GM06990 (cell line): ENCODE measurements at regions not wholly inside any gene's neighbourhood (a gene's known extent, or its start where the extent isn't known, plus 50 kb on each side); places are given as distances from the start of the nearest gene placed in this dataset.
A peak's percentile ranks its signal among the peaks of the same experiment; 100 is the strongest.

ENCODE experiments used
- DNase-seq: peaks from one replicate; pipeline ENCODE4 v3.0.0-alpha.2; 2011; ENCODE audit not compliant: insufficient read length; ENCODE audit errors: extremely low read depth
- H3K27me3 ChIP-seq: replicated peaks from 2 replicates; pipeline ENCODE4 v1.6.0; 2011; ENCODE audit warnings: low read length; ENCODE audit not compliant: control insufficient read depth, insufficient read depth
- H3K36me3 ChIP-seq: 2 replicates; pipeline ENCODE4 v1.5.1; 2011; ENCODE audit warnings: low read length; ENCODE audit not compliant: control insufficient read depth, insufficient read depth
- H3K4me3 ChIP-seq: replicated peaks from 2 replicates; pipeline ENCODE4 v1.5.1; 2011; ENCODE audit warnings: low read depth, mild to moderate bottlenecking, control low read depth, low read length
- CTCF ChIP-seq: IDR thresholded peaks from 2 replicates; pipeline ENCODE4 v1.5.1; 2011; ENCODE audit warnings: low read length, control low read depth, mild to moderate bottlenecking, inconsistent platforms; ENCODE audit not compliant: insufficient read depth, poor library complexity, severe bottlenecking

GRCh38 chrX:39682778-39683177, 415.0 kb downstream of the BCOR start:
- no peaks in the 10 kb centered on the region for H3K27me3 ChIP-seq
- no peak overlapping the region for H3K4me3 ChIP-seq
- no peaks in the 10 kb centered on the region for H3K36me3 ChIP-seq
- TF ChIP-seq CTCF: no peak
- no peak for DNase-seq

- Histone ChIP-seq H3K27me3 (peaks cover 5% of the 10 kb centered on the region; the same call in 1 of the 2 replicates), H3K4me3 (no peak overlapping the region; the same call in 1 of the 2 replicates), H3K36me3 (no peaks in the 10 kb centered on the region)
- no peak for DNase-seq
- no peak for TF ChIP-seq CTCF
Measured at GRCh38 chrX:39688219-39688575, 409.6 kb downstream of the BCOR start.

GRCh38 chrX:39688576-39689375, 409.0 kb downstream of the BCOR start:
- no peak for TF ChIP-seq CTCF
- Histone ChIP-seq H3K4me3 (peak overlapping the region; percentile 5), H3K36me3 (no peaks in the 10 kb centered on the region), H3K27me3 (peaks cover 5% of the 10 kb centered on the region; the same call in 1 of the 2 replicates)
- no peak for DNase-seq

GRCh38 chrX:39689376-39690104, 408.2 kb downstream of the BCOR start:
- no peak for TF ChIP-seq CTCF
- Histone ChIP-seq H3K36me3 (no peaks in the 10 kb centered on the region), H3K4me3 (no peak overlapping the region), H3K27me3 (peaks cover 5% of the 10 kb centered on the region; the same call in 1 of the 2 replicates)
- no peak for DNase-seq

- TF ChIP-seq CTCF: no peak
- Histone ChIP-seq H3K4me3 (no peak overlapping the region), H3K36me3 (no peaks in the 10 kb centered on the region), H3K27me3 (peaks cover 5% of the 10 kb centered on the region; the same call in 1 of the 2 replicates)
- no peak for DNase-seq
Measured at GRCh38 chrX:39690541-39691415, 407.0 kb downstream of the BCOR start.
